HG02852 (cell line): ENCODE measurements at regions not wholly inside any gene's neighbourhood (a gene's known extent, or its start where the extent isn't known, plus 50 kb on each side); places are given as distances from the start of the nearest gene placed in this dataset.

Experiments
- ATAC-seq: cut with Tn5 transposase; IDR thresholded peaks from one replicate; pipeline ENCODE4 v1.9.1; 2021; ENCODE audit warnings: mild to moderate bottlenecking, moderate library complexity; ENCODE audit not compliant: unreplicated experiment

DNA sequence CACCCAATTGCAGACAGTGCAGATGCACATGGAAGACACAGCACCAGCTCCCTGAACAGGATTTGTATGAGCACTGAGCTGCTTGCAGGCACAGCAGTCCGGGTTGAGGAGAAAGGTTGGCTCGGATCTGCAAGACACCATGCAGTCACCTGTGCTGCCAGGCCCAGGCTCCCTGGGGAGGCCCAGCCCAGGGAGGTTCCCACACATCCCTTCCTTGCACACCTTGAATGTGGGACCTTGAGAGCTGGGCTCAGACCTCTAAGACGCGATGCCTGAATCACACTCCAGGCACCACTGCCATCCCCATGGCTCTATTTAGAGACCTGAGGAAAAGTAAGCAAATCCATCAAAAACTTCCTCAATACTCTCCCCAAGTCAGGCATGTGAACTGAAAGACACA lies 397.7 kb downstream of the TCERG1L start:
- no peak for ATAC-seq

DNA sequence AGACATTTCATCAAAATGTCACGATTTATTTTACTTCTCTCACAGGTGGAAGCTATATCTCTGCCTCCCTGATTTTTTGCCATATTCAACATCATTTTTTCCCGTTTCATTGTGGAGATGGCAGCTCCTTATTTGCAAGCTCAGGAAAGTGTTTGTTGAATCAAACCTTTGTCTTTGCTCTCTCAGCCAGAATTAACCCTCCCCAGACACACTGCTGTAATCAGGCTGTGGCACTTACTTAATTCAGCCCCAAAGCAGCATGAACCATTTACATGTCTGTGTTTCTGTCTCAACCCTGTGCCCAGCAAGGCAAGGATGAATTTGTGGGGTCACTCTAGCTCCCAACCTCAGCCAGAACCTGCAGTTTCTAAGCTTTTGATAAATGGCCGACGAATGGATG lies 397.2 kb downstream of the TCERG1L start:
- ATAC-seq = no peak

DNA sequence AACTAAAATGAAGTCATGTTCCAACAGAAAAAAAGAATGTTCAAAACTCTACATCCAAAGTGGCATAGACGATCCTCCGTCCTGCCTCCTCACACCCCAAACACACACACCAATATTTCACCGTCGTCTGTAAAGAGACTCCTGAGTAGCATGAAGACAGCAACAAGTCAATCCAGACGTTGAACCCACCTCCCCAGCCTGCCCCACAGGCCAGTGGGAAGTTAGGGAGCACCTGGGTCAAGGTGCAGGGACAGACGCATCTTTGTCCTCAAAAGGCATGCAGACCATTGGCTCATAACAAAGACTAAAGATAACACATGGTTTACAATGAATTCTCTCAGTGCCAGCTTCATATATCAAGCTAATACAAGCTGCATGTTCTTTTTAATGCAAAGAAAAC lies 396.5 kb downstream of the TCERG1L start:
- no peak for ATAC-seq

DNA sequence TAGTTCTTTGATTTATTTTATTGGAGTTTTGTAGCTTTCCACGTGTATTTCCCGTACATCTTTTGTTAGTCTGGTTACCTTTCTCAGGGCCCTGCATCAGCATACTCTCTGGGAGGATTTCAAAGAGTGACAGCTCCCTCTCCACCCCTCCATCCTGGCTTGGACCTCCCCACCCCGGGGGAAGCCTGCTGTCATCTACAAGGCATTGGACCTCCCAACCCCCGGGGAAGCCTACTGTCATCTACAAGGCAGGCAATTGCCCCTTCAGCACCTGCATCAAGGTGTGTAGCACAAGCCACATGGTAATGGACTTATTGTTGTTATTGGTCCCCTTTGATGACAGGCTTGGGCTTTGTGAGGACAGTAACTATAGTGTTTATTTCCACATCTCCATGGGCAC lies 390.1 kb downstream of the TCERG1L start:
- no peak for ATAC-seq

DNA sequence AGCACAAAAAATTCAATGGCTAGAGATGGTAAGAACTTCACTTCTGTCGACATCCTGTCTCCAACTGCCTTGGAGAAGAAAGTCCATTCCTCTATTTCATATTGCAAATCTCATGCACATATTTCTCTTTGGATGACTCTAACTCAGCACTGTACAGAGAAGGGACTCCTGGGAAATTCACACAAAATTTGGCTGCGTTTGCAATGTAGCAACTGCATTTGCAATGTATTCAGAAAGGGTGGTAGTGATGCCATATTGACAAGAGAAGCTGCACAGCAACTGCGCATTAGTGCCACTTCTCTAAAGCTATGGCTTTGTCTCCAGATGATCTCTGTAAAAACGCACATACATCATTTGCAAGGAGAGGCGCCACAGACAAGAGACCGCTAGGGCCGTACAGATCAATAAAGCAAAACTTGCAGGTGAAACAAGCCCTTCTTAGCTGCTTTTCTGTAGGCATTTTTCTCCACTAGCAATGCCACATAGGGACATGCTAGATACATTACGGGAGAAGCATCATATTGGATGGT lies 389.5 kb downstream of the TCERG1L start:
- ATAC-seq = no peak

GRCh38 chr10:130923596-130923995 lies 387.9 kb downstream of the TCERG1L start:
- ATAC-seq = no peak

- no peak for ATAC-seq
These were observed 387.2 kb downstream of the TCERG1L start for GRCh38 chr10:130924138-130924819.

- no peak for ATAC-seq
These were observed 385.1 kb downstream of the TCERG1L start for GRCh38 chr10:130926442-130926841.

GRCh38 chr10:130927157-130927556 lies 384.4 kb downstream of the TCERG1L start:
- ATAC-seq = peak; percentile 74

DNA sequence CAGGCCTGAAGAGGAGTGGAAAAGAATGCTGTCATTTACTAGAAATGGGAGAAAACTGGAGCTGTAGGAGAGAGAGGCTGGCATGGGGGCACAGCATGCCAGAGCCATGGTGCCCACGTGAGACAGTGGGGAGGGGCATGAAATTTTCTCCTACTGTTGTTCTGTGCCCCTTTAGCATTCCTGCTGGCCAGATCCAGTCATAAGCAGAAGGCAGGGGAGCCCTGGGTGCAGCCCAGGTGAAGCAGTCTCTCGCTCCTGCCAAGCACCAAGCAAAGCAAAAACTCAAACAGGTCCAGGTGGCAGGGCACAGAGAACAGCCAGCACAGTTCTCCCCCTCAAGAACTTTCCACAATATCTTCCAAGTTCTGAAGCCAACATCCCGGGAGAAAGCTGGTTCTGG lies 383.2 kb downstream of the TCERG1L start:
- no peak for ATAC-seq

DNA sequence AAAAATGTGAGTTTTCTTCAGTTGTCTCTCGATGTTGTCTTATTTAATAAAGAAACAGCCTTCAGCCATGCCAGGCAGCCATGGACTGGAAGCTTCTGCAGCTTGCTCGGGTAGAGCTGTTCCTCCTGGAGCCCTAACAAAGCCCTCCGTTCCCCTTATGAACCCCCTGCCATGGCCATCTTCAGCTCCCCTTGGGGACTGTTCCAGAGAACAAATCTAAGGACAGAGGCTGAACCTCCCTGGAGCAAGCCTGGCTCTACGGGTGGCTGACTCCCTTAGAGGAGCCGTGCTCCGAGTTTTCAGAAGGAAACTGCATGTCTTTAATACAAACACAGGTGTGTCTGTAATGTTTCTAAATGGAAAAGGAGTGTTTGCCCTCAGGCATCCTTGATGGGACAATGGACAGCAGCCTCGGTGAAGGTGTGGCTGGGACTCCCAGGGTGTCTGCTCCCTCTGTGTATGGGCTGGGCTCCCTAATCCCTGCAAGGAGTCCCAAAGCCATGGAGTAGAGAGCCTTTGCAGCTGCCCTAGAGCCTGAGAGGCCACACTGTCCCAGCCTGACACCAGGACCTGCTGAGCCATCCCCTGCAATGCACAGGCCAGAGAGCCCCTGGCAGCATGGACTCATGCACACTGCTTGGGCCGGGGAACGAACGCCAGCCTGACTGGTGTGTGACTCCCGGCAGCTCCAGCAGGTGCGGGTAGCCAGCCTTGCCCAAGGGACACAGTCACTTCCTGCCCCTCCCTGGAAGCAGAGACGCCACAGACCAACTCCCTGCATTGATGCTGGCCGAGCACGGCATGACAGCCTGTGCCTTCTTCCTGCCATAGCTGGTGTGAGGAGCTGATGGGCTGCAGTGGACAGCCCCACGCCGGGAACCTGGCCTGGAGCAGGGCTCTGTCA lies 381.8 kb downstream of the TCERG1L start:
- ATAC-seq = no peak

GRCh38 chr10:130930821-130931220 lies 380.7 kb downstream of the TCERG1L start:
- no peak for ATAC-seq

DNA sequence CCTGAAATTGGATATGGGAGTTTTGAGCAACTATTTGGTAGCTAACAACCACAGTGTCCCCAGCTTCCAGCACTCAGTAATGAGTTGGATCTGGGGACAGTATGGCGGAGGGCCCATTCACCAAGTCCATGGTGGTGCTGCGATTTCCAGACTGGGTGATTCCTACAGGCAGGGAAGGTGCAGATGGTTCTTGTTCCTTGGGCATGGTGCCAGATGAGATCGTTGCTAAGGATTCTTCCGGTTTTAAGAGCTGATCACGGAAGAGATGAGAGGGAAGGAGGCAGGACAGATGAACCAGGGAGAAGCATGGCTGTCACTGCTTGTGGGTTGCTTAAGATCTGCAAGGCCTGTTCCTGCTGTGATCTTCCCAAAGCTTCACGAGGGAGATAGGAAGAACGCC lies 380.3 kb downstream of the TCERG1L start:
- no peak for ATAC-seq

GRCh38 chr10:130932326-130933007 lies 379.1 kb downstream of the TCERG1L start:
- no peak for ATAC-seq

- ATAC-seq = no peak
These were observed 378.5 kb downstream of the TCERG1L start for GRCh38 chr10:130933008-130933390.

- ATAC-seq = no peak
These were observed 377.0 kb downstream of the TCERG1L start for GRCh38 chr10:130934293-130935127.

DNA sequence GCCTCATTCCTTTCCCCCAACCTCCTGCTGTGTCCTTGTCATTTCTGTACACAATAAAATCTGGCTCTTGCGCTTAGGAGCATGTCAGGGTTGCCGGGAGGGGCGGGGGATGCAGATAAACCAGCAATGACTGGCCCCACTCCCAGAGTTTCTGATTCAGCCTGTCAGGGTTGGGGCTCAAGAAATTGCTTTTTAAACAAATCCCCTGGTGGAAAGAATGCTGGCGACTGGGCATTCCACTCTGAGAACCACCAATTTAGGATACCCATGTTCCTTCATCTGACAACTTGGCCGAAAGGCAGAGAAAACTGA lies 376.4 kb downstream of the TCERG1L start:
- ATAC-seq = no peak

DNA sequence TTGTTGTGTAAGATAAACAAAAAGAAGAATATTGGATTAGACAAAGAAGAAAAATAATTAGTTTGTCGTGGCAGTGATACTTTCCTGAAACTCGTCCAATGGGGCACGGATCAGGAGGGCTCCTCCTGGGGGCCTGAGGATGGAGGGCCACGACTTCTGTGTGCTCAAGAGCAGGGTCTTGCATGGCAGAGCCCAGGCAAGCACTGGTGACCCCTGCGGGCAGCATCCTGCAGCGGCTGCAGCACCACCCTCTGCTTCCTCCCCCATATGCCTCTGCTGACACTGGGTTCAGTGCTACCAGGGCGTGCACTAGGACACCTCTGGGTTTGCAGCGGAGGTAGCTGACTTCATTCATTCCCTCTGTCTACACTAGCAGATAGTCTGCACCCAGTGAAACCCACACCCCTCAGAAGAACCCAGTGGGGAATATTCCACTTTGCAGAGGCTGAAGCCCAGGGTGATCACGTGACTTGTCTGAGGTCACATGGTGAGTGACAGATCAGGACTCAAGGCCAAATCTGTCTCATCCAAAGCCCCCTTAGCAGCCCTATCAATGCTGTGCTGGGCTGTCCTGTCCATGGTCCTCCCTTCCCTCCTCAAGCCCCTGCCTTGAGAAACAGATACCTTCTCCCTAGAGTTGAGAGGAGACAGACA lies 375.5 kb downstream of the TCERG1L start:
- ATAC-seq = no peak

DNA sequence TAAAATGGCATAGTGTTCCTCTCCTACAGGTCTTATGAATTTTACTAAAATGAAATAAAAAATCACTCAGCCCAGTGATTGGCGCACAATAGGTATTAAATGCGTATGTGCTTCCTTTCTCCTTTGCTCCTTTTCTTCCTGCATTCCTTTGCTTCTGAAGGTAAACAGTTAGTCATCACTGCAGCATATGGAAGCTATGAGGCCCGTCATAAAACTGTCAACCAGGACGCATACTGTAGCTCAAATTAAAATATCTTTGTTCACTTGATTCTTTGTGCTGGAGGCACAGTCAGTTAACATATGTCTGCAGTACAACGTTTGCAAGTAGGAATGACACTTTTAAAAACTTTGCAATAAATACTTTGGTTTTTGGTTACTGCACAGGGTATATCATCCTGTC lies 374.7 kb downstream of the TCERG1L start:
- no peak for ATAC-seq

DNA sequence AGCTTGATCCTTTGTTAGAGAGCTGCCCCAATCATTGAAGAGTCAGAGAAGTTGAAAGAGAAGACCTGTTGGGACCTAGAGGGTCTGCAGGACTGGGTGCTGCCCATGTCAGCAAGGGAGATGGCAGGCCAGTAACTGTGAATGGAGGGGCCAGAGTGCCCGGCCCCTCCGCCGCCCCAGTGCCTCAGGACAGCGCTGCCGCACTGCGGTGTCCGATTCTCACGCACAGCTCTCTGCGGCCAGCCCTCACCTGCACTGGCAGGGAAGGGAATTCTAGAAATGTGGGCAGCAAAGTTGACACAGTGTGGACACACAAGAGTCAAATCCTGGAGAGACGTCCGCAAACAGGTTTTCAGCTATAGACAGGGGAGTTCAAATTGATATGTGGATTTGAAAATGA lies 373.5 kb downstream of the TCERG1L start:
- no peak for ATAC-seq
